ENCODE measurements at regions not wholly inside any gene's neighbourhood (a gene's known extent, or its start where the extent isn't known, plus 50 kb on each side); places are given as distances from the start of the nearest gene placed in this dataset.

GRCh38 chr5:85132269-85132668 is 747.6 kb upstream of the EDIL3 start:
- TF ChIP-seq CTCF (IDR thresholded peaks at IDR 0.05): no peak
- H3K4me1 ChIP-seq: no peaks in the 10 kb centered on the region
- H3K9me3 ChIP-seq: no peaks in the 10 kb centered on the region
- no peaks in the 10 kb centered on the region for H3K27me3 ChIP-seq
- no peaks in the 10 kb centered on the region for H3K36me3 ChIP-seq
- no peak for DNase-seq (ENCODE audit: low spot score)
- H3K4me3 ChIP-seq: no peak overlapping the region
- H3K27ac ChIP-seq: no peak overlapping the region

- DNase-seq (ENCODE audit: low spot score): no peak
- no peaks in the 10 kb centered on the region for H3K36me3 ChIP-seq
- no peaks in the 10 kb centered on the region for H3K9me3 ChIP-seq
- H3K4me1 ChIP-seq: no peaks in the 10 kb centered on the region
- no peaks in the 10 kb centered on the region for H3K27me3 ChIP-seq
- H3K27ac ChIP-seq: no peak overlapping the region
- no peak for TF ChIP-seq CTCF (IDR thresholded peaks at IDR 0.05)
- H3K4me3 ChIP-seq: no peak overlapping the region
Measured at GRCh38 chr5:85140471-85140870, 755.8 kb upstream of the EDIL3 start.

GRCh38 chr5:85143138-85143537 is 758.5 kb upstream of the EDIL3 start:
- no peak for TF ChIP-seq CTCF (IDR thresholded peaks at IDR 0.05)

GRCh38 chr5:85148701-85149100 is 764.0 kb upstream of the EDIL3 start:
- no peaks in the 10 kb centered on the region for H3K9me3 ChIP-seq
- no peaks in the 10 kb centered on the region for H3K36me3 ChIP-seq
- no peaks in the 10 kb centered on the region for H3K4me1 ChIP-seq
- DNase-seq (ENCODE audit: low spot score): no peak
- TF ChIP-seq CTCF (IDR thresholded peaks at IDR 0.05): no peak
- no peak overlapping the region for H3K4me3 ChIP-seq
- H3K27me3 ChIP-seq: no peaks in the 10 kb centered on the region
- no peak overlapping the region for H3K27ac ChIP-seq

More at GRCh38 chr5:85143138-85143537, 758.5 kb upstream of the EDIL3 start:
- no peak for DNase-seq (ENCODE audit: low spot score)
- H3K27me3 ChIP-seq: no peaks in the 10 kb centered on the region
- H3K36me3 ChIP-seq: no peaks in the 10 kb centered on the region
- no peaks in the 10 kb centered on the region for H3K9me3 ChIP-seq
- H3K4me3 ChIP-seq: no peak overlapping the region
- no peaks in the 10 kb centered on the region for H3K4me1 ChIP-seq
- no peak overlapping the region for H3K27ac ChIP-seq

GRCh38 chr5:85159395-85159794 is 774.7 kb upstream of the EDIL3 start:
- DNase-seq (ENCODE audit: low spot score): no peak
- no peak overlapping the region for H3K4me3 ChIP-seq
- no peaks in the 10 kb centered on the region for H3K27me3 ChIP-seq
- no peaks in the 10 kb centered on the region for H3K36me3 ChIP-seq
- H3K27ac ChIP-seq: no peak overlapping the region
- TF ChIP-seq CTCF (IDR thresholded peaks at IDR 0.05): no peak
- no peaks in the 10 kb centered on the region for H3K9me3 ChIP-seq
- no peaks in the 10 kb centered on the region for H3K4me1 ChIP-seq

- no peak overlapping the region for H3K4me3 ChIP-seq
- no peak overlapping the region for H3K27ac ChIP-seq
- no peaks in the 10 kb centered on the region for H3K36me3 ChIP-seq
- no peaks in the 10 kb centered on the region for H3K9me3 ChIP-seq
- TF ChIP-seq CTCF (IDR thresholded peaks at IDR 0.05): no peak
- H3K27me3 ChIP-seq: no peaks in the 10 kb centered on the region
- no peak for DNase-seq (ENCODE audit: low spot score)
- no peaks in the 10 kb centered on the region for H3K4me1 ChIP-seq
Measured at GRCh38 chr5:85168474-85168873, 783.8 kb upstream of the EDIL3 start.

Data from right atrium auricular region (tissue), 2 donors.